HL-60 (cell line): ENCODE measurements at regions not wholly inside any gene's neighbourhood (a gene's known extent, or its start where the extent isn't known, plus 50 kb on each side); places are given as distances from the start of the nearest gene placed in this dataset.

Source experiments
- DNase-seq, 2 experiments: peaks; one replicate each; pipeline ENCODE4 v3.0.0-alpha.2; 2010 to 2020; ENCODE audit warnings: low read depth in 1 of 2, low spot score in 1 of 2
- H3K27ac ChIP-seq: fragments of 250-450 bp; sonication (Bioruptor Pico); replicated peaks from 2 replicates; pipeline ENCODE4 v1.5.1; 2020; ENCODE audit warnings: mild to moderate bottlenecking, moderate library complexity
- H3K27me3 ChIP-seq: fragments of 250-450 bp; sonication (Bioruptor Pico); 2 replicates; pipeline ENCODE4 v1.5.1; 2021; ENCODE audit warnings: mild to moderate bottlenecking, moderate library complexity; ENCODE audit not compliant: insufficient read depth, poor library complexity, severe bottlenecking
- H3K4me3 ChIP-seq: replicated peaks from 2 replicates; pipeline ENCODE4 v1.5.1; 2011; ENCODE audit warnings: mild to moderate bottlenecking, control low read depth, low read length; ENCODE audit not compliant: insufficient read depth
- GABPA ChIP-seq: IDR thresholded peaks from 2 replicates; pipeline ENCODE4 v1.6.1; 2012; ENCODE audit warnings: low read depth
- POLR2AphosphoS5 ChIP-seq: IDR thresholded peaks from 2 replicates; pipeline ENCODE4 v1.6.1; 2012; ENCODE audit warnings: low read depth
- SPI1 ChIP-seq: IDR thresholded peaks from 2 replicates; pipeline ENCODE4 v1.6.1; 2012; ENCODE audit warnings: low read depth, mild to moderate bottlenecking, borderline replicate concordance
- TF ChIP-seq, protein P1 (sequence below): IDR thresholded peaks from one replicate; pipeline ENCODE4 v1.5.1; 2011; ENCODE audit warnings: low read length, control low read depth, inconsistent platforms; ENCODE audit not compliant: insufficient read depth
- TF ChIP-seq, protein P2 (sequence below): IDR thresholded peaks from 2 replicates; pipeline ENCODE4 v1.6.1; 2012; ENCODE audit warnings: low read depth; ENCODE audit not compliant: insufficient replicate concordance

DNA sequence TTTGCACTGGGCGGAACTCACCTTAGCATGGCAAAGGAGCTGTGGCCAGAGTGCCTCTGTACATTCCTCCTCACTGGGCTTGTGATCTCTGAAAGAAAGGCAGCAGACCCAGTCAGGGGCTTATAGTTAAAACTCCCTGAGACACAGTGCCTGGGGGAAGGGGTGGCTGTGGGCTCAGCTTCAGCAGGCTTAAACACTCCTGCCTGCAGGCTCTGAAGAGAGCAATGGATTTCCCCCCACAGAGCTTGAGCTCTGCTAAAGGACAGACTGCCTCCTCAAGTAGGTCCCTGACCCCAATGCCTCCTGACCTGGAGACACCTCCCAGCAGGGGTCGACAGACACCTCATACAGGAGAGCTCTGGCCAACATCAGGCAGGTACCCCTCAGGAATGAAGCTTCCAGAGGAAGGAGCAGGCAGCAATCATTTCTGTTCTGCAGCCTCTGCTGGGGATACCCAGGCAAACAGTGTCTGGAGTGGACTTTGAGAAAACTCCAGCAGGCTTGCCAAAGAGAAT lies 327.5 kb upstream of the SLC16A7 start:
- TF ChIP-seq SPI1 (no peak), GABPA (no peak), POLR2AphosphoS5 (no peak)
- TF ChIP-seq, protein P1, sequence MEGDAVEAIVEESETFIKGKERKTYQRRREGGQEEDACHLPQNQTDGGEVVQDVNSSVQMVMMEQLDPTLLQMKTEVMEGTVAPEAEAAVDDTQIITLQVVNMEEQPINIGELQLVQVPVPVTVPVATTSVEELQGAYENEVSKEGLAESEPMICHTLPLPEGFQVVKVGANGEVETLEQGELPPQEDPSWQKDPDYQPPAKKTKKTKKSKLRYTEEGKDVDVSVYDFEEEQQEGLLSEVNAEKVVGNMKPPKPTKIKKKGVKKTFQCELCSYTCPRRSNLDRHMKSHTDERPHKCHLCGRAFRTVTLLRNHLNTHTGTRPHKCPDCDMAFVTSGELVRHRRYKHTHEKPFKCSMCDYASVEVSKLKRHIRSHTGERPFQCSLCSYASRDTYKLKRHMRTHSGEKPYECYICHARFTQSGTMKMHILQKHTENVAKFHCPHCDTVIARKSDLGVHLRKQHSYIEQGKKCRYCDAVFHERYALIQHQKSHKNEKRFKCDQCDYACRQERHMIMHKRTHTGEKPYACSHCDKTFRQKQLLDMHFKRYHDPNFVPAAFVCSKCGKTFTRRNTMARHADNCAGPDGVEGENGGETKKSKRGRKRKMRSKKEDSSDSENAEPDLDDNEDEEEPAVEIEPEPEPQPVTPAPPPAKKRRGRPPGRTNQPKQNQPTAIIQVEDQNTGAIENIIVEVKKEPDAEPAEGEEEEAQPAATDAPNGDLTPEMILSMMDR: no peak
- TF ChIP-seq, protein P2, sequence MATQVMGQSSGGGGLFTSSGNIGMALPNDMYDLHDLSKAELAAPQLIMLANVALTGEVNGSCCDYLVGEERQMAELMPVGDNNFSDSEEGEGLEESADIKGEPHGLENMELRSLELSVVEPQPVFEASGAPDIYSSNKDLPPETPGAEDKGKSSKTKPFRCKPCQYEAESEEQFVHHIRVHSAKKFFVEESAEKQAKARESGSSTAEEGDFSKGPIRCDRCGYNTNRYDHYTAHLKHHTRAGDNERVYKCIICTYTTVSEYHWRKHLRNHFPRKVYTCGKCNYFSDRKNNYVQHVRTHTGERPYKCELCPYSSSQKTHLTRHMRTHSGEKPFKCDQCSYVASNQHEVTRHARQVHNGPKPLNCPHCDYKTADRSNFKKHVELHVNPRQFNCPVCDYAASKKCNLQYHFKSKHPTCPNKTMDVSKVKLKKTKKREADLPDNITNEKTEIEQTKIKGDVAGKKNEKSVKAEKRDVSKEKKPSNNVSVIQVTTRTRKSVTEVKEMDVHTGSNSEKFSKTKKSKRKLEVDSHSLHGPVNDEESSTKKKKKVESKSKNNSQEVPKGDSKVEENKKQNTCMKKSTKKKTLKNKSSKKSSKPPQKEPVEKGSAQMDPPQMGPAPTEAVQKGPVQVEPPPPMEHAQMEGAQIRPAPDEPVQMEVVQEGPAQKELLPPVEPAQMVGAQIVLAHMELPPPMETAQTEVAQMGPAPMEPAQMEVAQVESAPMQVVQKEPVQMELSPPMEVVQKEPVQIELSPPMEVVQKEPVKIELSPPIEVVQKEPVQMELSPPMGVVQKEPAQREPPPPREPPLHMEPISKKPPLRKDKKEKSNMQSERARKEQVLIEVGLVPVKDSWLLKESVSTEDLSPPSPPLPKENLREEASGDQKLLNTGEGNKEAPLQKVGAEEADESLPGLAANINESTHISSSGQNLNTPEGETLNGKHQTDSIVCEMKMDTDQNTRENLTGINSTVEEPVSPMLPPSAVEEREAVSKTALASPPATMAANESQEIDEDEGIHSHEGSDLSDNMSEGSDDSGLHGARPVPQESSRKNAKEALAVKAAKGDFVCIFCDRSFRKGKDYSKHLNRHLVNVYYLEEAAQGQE: no peak
- Histone ChIP-seq H3K27me3 (no peaks in the 10 kb centered on the region), H3K4me3 (no peak overlapping the region), H3K27ac (no peak overlapping the region)
- DNase-seq: no peak

GRCh38 chr12:59260202-59260601 lies 335.6 kb upstream of the SLC16A7 start:
- no peak for DNase-seq
- H3K4me3 ChIP-seq: no peak overlapping the region
- H3K27me3 ChIP-seq: no peaks in the 10 kb centered on the region
- H3K27ac ChIP-seq: no peak overlapping the region
- TF ChIP-seq, protein P2: no peak
- TF ChIP-seq SPI1: no peak
- no peak for TF ChIP-seq GABPA
- no peak for TF ChIP-seq POLR2AphosphoS5
- TF ChIP-seq, protein P1: no peak

GRCh38 chr12:59252731-59253130 lies 332.4 kb upstream of the LRIG3 start:
- H3K27ac ChIP-seq: no peak overlapping the region
- no peak for DNase-seq
- no peak overlapping the region for H3K4me3 ChIP-seq
- H3K27me3 ChIP-seq: no peaks in the 10 kb centered on the region
- TF ChIP-seq POLR2AphosphoS5 (no peak), GABPA (no peak), SPI1 (no peak)
- TF ChIP-seq, protein P2: no peak
- TF ChIP-seq, protein P1: no peak
